Renal cortex interstitium (tissue), 11 donors: ENCODE measurements at regions not wholly inside any gene's neighbourhood (a gene's known extent, or its start where the extent isn't known, plus 50 kb on each side); places are given as distances from the start of the nearest gene placed in this dataset.
"Not testable (repeated sequence)": the region's sequence is repeated elsewhere in the genome, so short reads cannot be mapped to it uniquely, and the experiment has no call there.

Experiments
- DNase-seq, 11 donors: peaks; one replicate each; pipeline ENCODE4 v3.0.0-alpha.2; 2013; ENCODE audit warnings: low read depth in 9 of 11, low spot score in 4 of 11; ENCODE audit errors: extremely low read depth in 1 of 11

- no peak for DNase-seq
Measured at GRCh38 chr3:153752405-153753027, 368.7 kb upstream of the ARHGEF26 start.

- DNase-seq: no peak
Measured at GRCh38 chr3:153753035-153753434, 368.2 kb upstream of the ARHGEF26 start.

- no peak for DNase-seq
Measured at GRCh38 chr3:153756816-153757215, 364.4 kb upstream of the ARHGEF26 start.

GRCh38 chr3:153757839-153758238 lies 363.4 kb upstream of the ARHGEF26 start:
- no peak for DNase-seq

GRCh38 chr3:153760948-153761347 lies 360.2 kb upstream of the ARHGEF26 start:
- DNase-seq: no peak

- no peak for DNase-seq
Measured at GRCh38 chr3:153762411-153763235, 358.6 kb upstream of the ARHGEF26 start.

GRCh38 chr3:153767601-153768560 lies 353.3 kb upstream of the ARHGEF26 start:
- no peak for DNase-seq

GRCh38 chr3:153768561-153769469 lies 352.4 kb upstream of the ARHGEF26 start:
- DNase-seq: peak in 7 of 11 donors; percentile 11 to 31 (median 17)

GRCh38 chr3:153783106-153783505 lies 338.1 kb upstream of the ARHGEF26 start:
- DNase-seq: peak in 4 of 11 donors; percentile 13 to 41 (median 24)

GRCh38 chr3:153783741-153784480 lies 337.3 kb upstream of the ARHGEF26 start:
- no peak for DNase-seq

- DNase-seq: no peak
Measured at GRCh38 chr3:153785901-153786300, 335.3 kb upstream of the ARHGEF26 start.

- no peak for DNase-seq
Measured at GRCh38 chr3:153789380-153789779, 331.8 kb upstream of the ARHGEF26 start.

- DNase-seq: not testable (repeated sequence)
Measured at GRCh38 chr3:153797056-153797455, 324.1 kb upstream of the ARHGEF26 start.

GRCh38 chr3:153809097-153809496 lies 312.1 kb upstream of the ARHGEF26 start:
- DNase-seq: no peak

- no peak for DNase-seq
Measured at GRCh38 chr3:153818338-153818737, 302.9 kb upstream of the ARHGEF26 start.

- DNase-seq: no peak
Measured at GRCh38 chr3:153820035-153820434, 301.2 kb upstream of the ARHGEF26 start.

GRCh38 chr3:153828346-153828745 lies 292.8 kb upstream of the ARHGEF26 start:
- DNase-seq: not testable (repeated sequence)
